ENCODE measurements at regions not wholly inside any gene's neighbourhood (a gene's known extent, or its start where the extent isn't known, plus 50 kb on each side); places are given as distances from the start of the nearest gene placed in this dataset.

GRCh38 chr2:143844986-143845385 lies 674.9 kb downstream of the ZEB2 start:
- TF ChIP-seq, protein P1, sequence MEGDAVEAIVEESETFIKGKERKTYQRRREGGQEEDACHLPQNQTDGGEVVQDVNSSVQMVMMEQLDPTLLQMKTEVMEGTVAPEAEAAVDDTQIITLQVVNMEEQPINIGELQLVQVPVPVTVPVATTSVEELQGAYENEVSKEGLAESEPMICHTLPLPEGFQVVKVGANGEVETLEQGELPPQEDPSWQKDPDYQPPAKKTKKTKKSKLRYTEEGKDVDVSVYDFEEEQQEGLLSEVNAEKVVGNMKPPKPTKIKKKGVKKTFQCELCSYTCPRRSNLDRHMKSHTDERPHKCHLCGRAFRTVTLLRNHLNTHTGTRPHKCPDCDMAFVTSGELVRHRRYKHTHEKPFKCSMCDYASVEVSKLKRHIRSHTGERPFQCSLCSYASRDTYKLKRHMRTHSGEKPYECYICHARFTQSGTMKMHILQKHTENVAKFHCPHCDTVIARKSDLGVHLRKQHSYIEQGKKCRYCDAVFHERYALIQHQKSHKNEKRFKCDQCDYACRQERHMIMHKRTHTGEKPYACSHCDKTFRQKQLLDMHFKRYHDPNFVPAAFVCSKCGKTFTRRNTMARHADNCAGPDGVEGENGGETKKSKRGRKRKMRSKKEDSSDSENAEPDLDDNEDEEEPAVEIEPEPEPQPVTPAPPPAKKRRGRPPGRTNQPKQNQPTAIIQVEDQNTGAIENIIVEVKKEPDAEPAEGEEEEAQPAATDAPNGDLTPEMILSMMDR (IDR thresholded peaks at IDR 0.05), result no peak

- TF ChIP-seq, protein P1 (IDR thresholded peaks at IDR 0.05), result no peak
Observed at GRCh38 chr2:143843686-143844085, 676.2 kb downstream of the ZEB2 start.

DNA sequence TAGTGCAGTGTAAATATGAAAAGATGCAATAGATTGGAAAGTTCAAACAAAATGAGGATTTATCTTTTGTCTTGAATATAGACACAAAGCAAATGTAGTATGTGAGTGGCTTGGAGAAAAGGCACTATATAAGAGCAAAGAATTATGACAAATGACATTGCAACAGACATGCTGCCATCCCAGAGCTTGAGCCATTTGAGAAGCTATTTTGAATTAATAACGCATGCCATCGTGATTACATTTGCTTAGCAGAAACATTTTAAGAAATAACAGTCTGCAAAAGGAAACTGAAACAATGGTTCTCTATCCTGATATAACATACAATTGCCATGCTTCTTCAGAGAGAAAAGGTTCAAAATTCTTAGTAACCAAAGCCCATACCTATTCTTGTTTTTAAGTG lies 677.1 kb downstream of the ZEB2 start:
- TF ChIP-seq, protein P1 (IDR thresholded peaks at IDR 0.05), result no peak

- TF ChIP-seq, protein P1 (IDR thresholded peaks at IDR 0.05), result no peak
Observed at GRCh38 chr2:143841935-143842334, 678.0 kb downstream of the ZEB2 start.

GRCh38 chr2:143840601-143841000 lies 679.3 kb downstream of the ZEB2 start:
- TF ChIP-seq, protein P1 (IDR thresholded peaks at IDR 0.05), result no peak

- TF ChIP-seq, protein P1 (IDR thresholded peaks at IDR 0.05), result no peak
Observed at GRCh38 chr2:143840194-143840593, 679.7 kb downstream of the ZEB2 start.

DNA sequence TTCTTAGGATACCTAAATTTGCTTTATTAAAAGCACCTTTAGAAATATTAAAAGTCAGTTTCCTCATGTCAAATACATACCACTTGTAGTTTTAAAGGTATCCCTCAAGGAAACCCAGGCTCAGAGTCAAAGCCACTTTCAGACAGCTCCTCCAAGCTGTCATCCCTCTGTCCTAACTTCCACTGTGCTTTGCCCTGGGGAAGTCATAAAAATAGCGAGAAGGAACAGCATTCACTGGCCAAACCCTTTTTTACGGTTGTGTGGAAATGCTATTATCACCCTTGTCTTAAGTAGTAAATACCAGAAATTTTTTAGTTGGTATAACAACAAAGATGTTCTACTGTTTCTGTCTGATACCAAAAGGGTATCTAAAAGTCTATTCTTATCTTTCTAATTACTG lies 680.5 kb downstream of the ZEB2 start:
- TF ChIP-seq, protein P1 (IDR thresholded peaks at IDR 0.05), result no peak

DNA sequence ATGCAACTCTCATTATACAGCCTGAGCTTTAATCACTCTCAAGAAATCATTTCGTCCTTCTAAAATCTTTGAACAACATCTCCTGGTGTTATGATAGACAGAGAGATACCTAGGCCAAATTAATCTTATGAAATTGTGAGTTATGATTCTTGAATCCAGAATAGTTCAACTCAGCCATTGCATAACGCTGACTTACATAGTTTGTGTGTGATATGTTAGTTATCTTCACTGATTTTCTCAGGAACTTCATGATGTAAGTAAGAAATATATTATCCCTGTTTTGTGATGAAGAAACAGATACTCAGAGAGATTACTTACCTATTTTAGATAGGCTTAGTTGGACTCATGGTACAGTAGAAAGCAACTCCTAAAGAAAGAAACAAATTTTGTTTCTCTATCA lies 684.4 kb downstream of the ZEB2 start:
- TF ChIP-seq, protein P1 (IDR thresholded peaks at IDR 0.05), result no peak
